ENCODE measurements at regions not wholly inside any gene's neighbourhood (a gene's known extent, or its start where the extent isn't known, plus 50 kb on each side); places are given as distances from the start of the nearest gene placed in this dataset.

DNA sequence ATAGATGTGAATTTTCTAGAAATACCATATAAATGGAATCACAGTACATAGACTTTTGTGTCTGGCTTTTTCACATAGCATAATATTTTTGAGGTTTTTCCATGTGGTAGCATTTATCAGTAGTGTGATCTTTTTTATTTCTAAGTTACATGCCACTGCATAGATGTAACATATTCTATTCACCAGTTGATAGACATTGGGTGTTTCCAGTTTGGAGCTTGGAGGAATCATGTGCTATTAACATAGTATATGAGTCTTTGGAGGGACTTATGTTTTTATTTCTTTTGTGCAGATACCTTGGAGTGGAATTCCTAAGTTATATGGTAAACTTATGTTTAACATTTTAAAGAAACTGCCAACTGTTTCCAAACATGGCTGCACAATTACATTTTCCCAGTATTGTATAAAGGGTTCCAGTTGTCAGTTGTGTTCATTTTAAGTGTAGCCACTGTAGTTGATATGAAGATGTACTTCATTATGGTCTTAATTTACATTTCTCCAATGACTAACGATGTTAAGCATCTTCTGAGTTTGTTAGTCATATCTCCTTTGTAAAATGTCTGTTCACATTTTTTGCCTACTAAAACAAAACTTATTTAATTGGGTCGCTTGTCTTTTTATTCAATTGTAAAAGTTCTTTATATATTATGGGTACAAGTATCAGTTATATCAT, 145.7 kb upstream of the TRPC6 start:
- DNase-seq (no peak), ATAC-seq (ENCODE audit: low FRiP score) (no peak)
- no peaks in the 10 kb centered on the region for H3K4me1 ChIP-seq (ENCODE audit: control insufficient read depth in 1 of 2, insufficient read depth in 2 of 2, low read length in 2 of 2)
- no peak overlapping the region for H3K4me3 ChIP-seq (ENCODE audit: low read length in 2 of 2)
- H3K27me3 ChIP-seq (ENCODE audit: control insufficient read depth in 1 of 2, insufficient read depth in 2 of 2, low read length in 1 of 2) = no peaks in the 10 kb centered on the region
- H3K36me3 ChIP-seq (ENCODE audit: control insufficient read depth in 1 of 2, insufficient read depth in 2 of 2, low read length in 1 of 2) = no peaks in the 10 kb centered on the region
- intact Hi-C loops (cut with DNase I) = no loop called here
- WGBS, 2 donors = 95 to 97% methylated on average over 2 of the region's 2 CpGs
- H3K27ac ChIP-seq (ENCODE audit: low read depth in 1 of 2, low read length in 2 of 2) = no peak overlapping the region
- H3K9me3 ChIP-seq (ENCODE audit: control insufficient read depth, low read length) = no peaks in the 10 kb centered on the region

DNA sequence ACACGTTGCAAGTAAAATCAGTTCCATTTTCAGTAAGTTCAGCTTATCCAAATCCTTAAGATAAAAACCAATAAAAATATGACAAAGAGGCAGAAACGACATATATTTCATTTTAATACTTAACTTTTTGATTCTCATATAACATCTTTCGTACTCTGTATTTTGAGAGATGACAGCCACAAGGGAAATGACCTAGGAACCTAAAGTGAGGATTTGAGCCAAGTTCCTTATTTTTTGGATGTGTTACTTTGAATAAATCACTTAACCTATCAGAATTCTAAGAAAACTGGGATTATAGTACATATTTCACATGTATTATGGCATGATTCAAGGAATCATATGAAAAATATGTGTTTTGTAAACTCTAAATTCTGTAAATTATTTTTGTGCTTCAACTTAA, 143.6 kb upstream of the TRPC6 start:
- Histone ChIP-seq H3K27ac (ENCODE audit: low read depth in 1 of 2, low read length in 2 of 2) (no peak overlapping the region), H3K27me3 (ENCODE audit: control insufficient read depth in 1 of 2, insufficient read depth in 2 of 2, low read length in 1 of 2) (no peaks in the 10 kb centered on the region), H3K4me3 (ENCODE audit: low read length in 2 of 2) (no peak overlapping the region), H3K4me1 (ENCODE audit: control insufficient read depth in 1 of 2, insufficient read depth in 2 of 2, low read length in 2 of 2) (no peaks in the 10 kb centered on the region), H3K36me3 (ENCODE audit: control insufficient read depth in 1 of 2, insufficient read depth in 2 of 2, low read length in 1 of 2) (no peaks in the 10 kb centered on the region), H3K9me3 (ENCODE audit: control insufficient read depth, low read length) (no peaks in the 10 kb centered on the region)
- intact Hi-C loops (cut with DNase I) = no loop called here
- no peak for ATAC-seq (ENCODE audit: low FRiP score)
- WGBS, 2 donors = 22 to 31% methylated on average over 3 of the region's 3 CpGs
- no peak for DNase-seq

DNA sequence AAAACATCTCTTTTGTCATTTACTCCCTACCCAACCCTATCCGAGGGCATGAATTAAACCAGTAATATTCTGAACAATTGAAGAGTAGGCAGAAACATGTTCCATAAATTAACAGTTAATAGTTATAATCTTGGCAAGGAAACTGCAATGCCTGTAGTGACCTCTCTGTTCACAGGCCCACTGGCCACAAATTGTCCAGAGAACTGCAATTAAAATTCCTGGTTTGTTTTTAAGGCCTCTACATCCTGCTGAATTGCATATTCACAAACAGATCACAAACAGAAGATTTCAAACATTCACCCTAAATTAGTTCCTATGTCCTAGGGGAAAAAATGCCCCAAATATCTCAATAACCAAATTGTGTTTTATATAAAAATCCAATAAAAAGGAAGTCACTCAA, 143.2 kb upstream of the TRPC6 start:
- Histone ChIP-seq H3K9me3 (ENCODE audit: control insufficient read depth, low read length) (no peaks in the 10 kb centered on the region), H3K4me3 (ENCODE audit: low read length in 2 of 2) (no peak overlapping the region), H3K36me3 (ENCODE audit: control insufficient read depth in 1 of 2, insufficient read depth in 2 of 2, low read length in 1 of 2) (no peaks in the 10 kb centered on the region), H3K27ac (ENCODE audit: low read depth in 1 of 2, low read length in 2 of 2) (no peak overlapping the region), H3K4me1 (ENCODE audit: control insufficient read depth in 1 of 2, insufficient read depth in 2 of 2, low read length in 2 of 2) (no peaks in the 10 kb centered on the region), H3K27me3 (ENCODE audit: control insufficient read depth in 1 of 2, insufficient read depth in 2 of 2, low read length in 1 of 2) (no peaks in the 10 kb centered on the region)
- intact Hi-C loops (cut with DNase I) = no loop called here
- DNase-seq = no peak
- 77 to 90% methylated on average over 1 of the region's 1 CpG for WGBS, 2 donors
- ATAC-seq (ENCODE audit: low FRiP score) = no peak

DNA sequence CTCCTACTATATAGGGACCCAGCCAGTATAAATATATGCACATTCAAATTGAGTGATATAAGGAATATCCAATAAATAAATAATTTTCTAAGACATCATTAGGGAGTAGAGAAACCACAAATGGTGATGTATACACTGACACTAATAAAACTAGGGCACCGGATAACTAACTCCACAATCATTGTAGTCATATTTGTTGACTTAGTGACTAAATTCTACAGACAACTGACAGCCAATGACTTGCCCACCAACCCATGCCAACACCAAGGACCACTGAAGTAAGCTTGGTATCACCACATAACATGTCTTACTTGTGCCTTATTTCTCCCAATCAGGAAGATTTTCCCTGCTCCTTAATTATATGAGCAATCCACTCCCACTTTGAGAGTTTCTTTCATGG, 139.6 kb upstream of the TRPC6 start:
- ATAC-seq (ENCODE audit: low FRiP score) (no peak), DNase-seq (no peak)
- H3K4me3 ChIP-seq (ENCODE audit: low read length in 2 of 2) = no peak overlapping the region
- intact Hi-C loops (cut with DNase I) = no loop called here
- no peaks in the 10 kb centered on the region for H3K36me3 ChIP-seq (ENCODE audit: control insufficient read depth in 1 of 2, insufficient read depth in 2 of 2, low read length in 1 of 2)
- H3K9me3 ChIP-seq (ENCODE audit: control insufficient read depth, low read length) = no peaks in the 10 kb centered on the region
- H3K27ac ChIP-seq (ENCODE audit: low read depth in 1 of 2, low read length in 2 of 2) = no peak overlapping the region
- no peaks in the 10 kb centered on the region for H3K27me3 ChIP-seq (ENCODE audit: control insufficient read depth in 1 of 2, insufficient read depth in 2 of 2, low read length in 1 of 2)
- no peaks in the 10 kb centered on the region for H3K4me1 ChIP-seq (ENCODE audit: control insufficient read depth in 1 of 2, insufficient read depth in 2 of 2, low read length in 2 of 2)
- WGBS, 2 donors = 84 to 88% methylated on average over 1 of the region's 1 CpG

DNA sequence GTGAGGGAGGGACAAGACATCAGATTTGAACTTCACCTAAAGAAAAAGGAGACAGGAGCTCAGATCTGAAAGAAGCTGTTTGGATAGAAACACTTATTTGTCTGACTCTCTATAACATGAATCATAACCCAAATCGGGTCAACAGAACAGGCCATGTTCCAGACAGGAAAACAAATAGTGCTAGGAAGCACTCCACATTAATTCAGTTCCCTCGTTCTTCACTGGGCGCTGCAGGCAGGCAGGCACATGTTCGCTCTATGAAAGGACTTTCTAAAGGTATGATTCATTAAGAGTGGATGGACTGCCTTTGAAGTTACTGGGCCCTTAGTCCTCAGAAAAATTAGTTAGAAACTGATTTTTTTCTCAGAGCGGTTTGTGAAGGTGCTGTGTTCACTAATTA, 137.5 kb upstream of the TRPC6 start:
- H3K27me3 ChIP-seq (ENCODE audit: control insufficient read depth in 1 of 2, insufficient read depth in 2 of 2, low read length in 1 of 2) = no peaks in the 10 kb centered on the region
- H3K36me3 ChIP-seq (ENCODE audit: control insufficient read depth in 1 of 2, insufficient read depth in 2 of 2, low read length in 1 of 2) = no peaks in the 10 kb centered on the region
- no peaks in the 10 kb centered on the region for H3K4me1 ChIP-seq (ENCODE audit: control insufficient read depth in 1 of 2, insufficient read depth in 2 of 2, low read length in 2 of 2)
- WGBS, 2 donors = 68 to 70% methylated on average over 5 of the region's 5 CpGs
- DNase-seq (no peak), ATAC-seq (ENCODE audit: low FRiP score) (no peak)
- no peak overlapping the region for H3K4me3 ChIP-seq (ENCODE audit: low read length in 2 of 2)
- no peaks in the 10 kb centered on the region for H3K9me3 ChIP-seq (ENCODE audit: control insufficient read depth, low read length)
- intact Hi-C loops (cut with DNase I) = no loop called here
- H3K27ac ChIP-seq (ENCODE audit: low read depth in 1 of 2, low read length in 2 of 2) = no peak overlapping the region

DNA sequence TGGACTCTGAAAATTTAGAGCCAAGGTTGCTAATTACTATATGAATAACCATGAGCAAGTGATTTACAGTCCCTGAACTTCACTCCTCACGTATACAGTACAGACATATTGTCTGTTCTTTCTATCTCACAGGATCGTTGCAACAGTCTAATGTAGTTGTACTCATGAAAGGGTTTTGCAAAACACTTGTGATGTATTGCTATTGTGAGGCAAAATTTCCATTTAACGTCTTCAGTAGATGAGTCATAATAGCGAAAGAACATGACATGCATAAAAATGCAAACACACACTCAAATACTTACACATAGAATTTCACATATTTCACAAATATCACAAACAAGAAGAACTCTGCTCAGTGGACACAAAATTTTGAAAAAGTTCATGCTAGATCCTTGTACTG, 134.6 kb upstream of the TRPC6 start:
- intact Hi-C loops (cut with DNase I) = no loop called here
- no peak overlapping the region for H3K27ac ChIP-seq (ENCODE audit: low read depth in 1 of 2, low read length in 2 of 2)
- H3K27me3 ChIP-seq (ENCODE audit: control insufficient read depth in 1 of 2, insufficient read depth in 2 of 2, low read length in 1 of 2) = no peaks in the 10 kb centered on the region
- no peaks in the 10 kb centered on the region for H3K4me1 ChIP-seq (ENCODE audit: control insufficient read depth in 1 of 2, insufficient read depth in 2 of 2, low read length in 2 of 2)
- no peaks in the 10 kb centered on the region for H3K36me3 ChIP-seq (ENCODE audit: control insufficient read depth in 1 of 2, insufficient read depth in 2 of 2, low read length in 1 of 2)
- 74 to 76% methylated on average over 4 of the region's 4 CpGs for WGBS, 2 donors
- no peak overlapping the region for H3K4me3 ChIP-seq (ENCODE audit: low read length in 2 of 2)
- no peak for ATAC-seq (ENCODE audit: low FRiP score)
- no peak for DNase-seq
- H3K9me3 ChIP-seq (ENCODE audit: control insufficient read depth, low read length) = no peaks in the 10 kb centered on the region

DNA sequence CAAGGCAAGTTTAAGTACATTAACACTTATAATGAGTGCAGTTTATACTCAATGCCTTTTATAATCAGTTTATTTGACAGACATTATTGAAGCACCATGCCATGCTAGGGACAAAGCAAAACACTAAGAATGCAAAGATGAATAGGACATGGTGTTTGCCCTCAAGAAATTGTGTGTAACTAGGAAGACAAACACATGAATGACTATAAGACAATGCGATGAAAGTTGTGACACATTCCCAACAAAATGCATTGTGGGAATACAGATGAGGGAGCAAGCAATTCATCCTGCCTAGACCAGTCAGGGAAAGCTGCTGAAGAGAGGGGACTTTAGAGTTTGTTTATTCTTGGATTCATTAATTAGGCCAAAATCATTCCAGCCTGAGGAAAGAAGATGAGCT, 133.8 kb upstream of the TRPC6 start:
- Histone ChIP-seq H3K27ac (ENCODE audit: low read depth in 1 of 2, low read length in 2 of 2) (no peak overlapping the region), H3K4me3 (ENCODE audit: low read length in 2 of 2) (no peak overlapping the region), H3K4me1 (ENCODE audit: control insufficient read depth in 1 of 2, insufficient read depth in 2 of 2, low read length in 2 of 2) (no peaks in the 10 kb centered on the region), H3K9me3 (ENCODE audit: control insufficient read depth, low read length) (no peaks in the 10 kb centered on the region), H3K27me3 (ENCODE audit: control insufficient read depth in 1 of 2, insufficient read depth in 2 of 2, low read length in 1 of 2) (no peaks in the 10 kb centered on the region), H3K36me3 (ENCODE audit: control insufficient read depth in 1 of 2, insufficient read depth in 2 of 2, low read length in 1 of 2) (no peaks in the 10 kb centered on the region)
- DNase-seq (no peak), ATAC-seq (ENCODE audit: low FRiP score) (no peak)
- 92 to 93% methylated on average over 1 of the region's 1 CpG for WGBS, 2 donors
- intact Hi-C loops (cut with DNase I) = no loop called here

DNA sequence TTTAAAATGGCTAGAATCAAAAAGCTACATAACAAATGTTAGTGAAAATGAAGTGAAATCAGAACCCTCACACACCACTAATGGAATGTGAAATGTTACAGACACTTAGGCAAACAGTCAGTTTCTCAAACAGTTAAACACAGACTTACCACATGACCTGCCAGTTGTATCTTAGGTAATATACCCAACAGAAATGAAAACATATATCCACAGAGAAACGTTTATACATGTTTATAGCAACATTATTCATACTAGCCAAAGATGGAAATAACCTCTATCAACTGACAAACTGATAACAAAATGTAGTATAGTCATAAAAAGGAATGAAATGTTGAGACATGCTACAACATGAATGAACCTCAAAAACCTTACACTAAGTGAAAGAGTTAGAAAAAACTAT, 131.5 kb upstream of the TRPC6 start:
- Histone ChIP-seq H3K36me3 (ENCODE audit: control insufficient read depth in 1 of 2, insufficient read depth in 2 of 2, low read length in 1 of 2) (no peaks in the 10 kb centered on the region), H3K27me3 (ENCODE audit: control insufficient read depth in 1 of 2, insufficient read depth in 2 of 2, low read length in 1 of 2) (no peaks in the 10 kb centered on the region), H3K4me3 (ENCODE audit: low read length in 2 of 2) (no peak overlapping the region), H3K27ac (ENCODE audit: low read depth in 1 of 2, low read length in 2 of 2) (no peak overlapping the region), H3K4me1 (ENCODE audit: control insufficient read depth in 1 of 2, insufficient read depth in 2 of 2, low read length in 2 of 2) (no peaks in the 10 kb centered on the region), H3K9me3 (ENCODE audit: control insufficient read depth, low read length) (no peaks in the 10 kb centered on the region)
- no peak for ATAC-seq (ENCODE audit: low FRiP score)
- WGBS, 2 donors = 2 to 6% methylated on average over 1 of the region's 1 CpG
- DNase-seq = no peak
- intact Hi-C loops (cut with DNase I) = no loop called here

DNA sequence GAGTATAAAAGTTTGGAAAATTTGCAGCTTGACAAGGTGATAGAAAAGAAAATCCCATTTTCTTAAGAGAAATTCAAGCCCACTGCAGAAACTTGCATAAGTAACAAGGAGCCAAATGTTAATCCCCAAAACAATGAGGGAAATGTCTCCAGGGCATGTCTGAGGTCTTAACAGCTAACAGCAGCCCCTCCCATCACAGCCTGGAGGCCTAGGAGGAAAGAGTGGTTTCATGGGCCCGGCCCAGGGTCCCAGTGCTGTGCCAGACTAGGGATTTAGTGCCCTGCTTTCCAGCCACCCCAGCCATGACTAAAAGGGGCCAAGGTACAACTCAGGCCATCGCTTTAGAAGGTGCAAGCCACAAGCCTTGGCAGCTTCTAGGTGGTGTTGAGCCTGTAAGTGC, 123.7 kb upstream of the TRPC6 start:
- ATAC-seq (ENCODE audit: low FRiP score) (no peak), DNase-seq (no peak)
- 90 to 91% methylated on average over 2 of the region's 2 CpGs for WGBS, 2 donors
- Histone ChIP-seq H3K36me3 (ENCODE audit: control insufficient read depth in 1 of 2, insufficient read depth in 2 of 2, low read length in 1 of 2) (no peaks in the 10 kb centered on the region), H3K4me1 (ENCODE audit: control insufficient read depth in 1 of 2, insufficient read depth in 2 of 2, low read length in 2 of 2) (no peaks in the 10 kb centered on the region), H3K4me3 (ENCODE audit: low read length in 2 of 2) (no peak overlapping the region), H3K27ac (ENCODE audit: low read depth in 1 of 2, low read length in 2 of 2) (no peak overlapping the region), H3K27me3 (ENCODE audit: control insufficient read depth in 1 of 2, insufficient read depth in 2 of 2, low read length in 1 of 2) (no peaks in the 10 kb centered on the region), H3K9me3 (ENCODE audit: control insufficient read depth, low read length) (no peaks in the 10 kb centered on the region)
- intact Hi-C loops (cut with DNase I) = no loop called here

Data from aorta (tissue), 5 donors.